Nephron (organoid): ENCODE measurements at regions not wholly inside any gene's neighbourhood (a gene's known extent, or its start where the extent isn't known, plus 50 kb on each side); places are given as distances from the start of the nearest gene placed in this dataset.

ENCODE experiments used
- H3K27ac Mint-ChIP-seq, 3 experiments: 2 replicates each; pipeline ENCODE4 v1.8.0; 2020; ENCODE audit warnings: mixed read lengths in 3 of 3, mild to moderate bottlenecking in 2 of 3, moderate library complexity in 1 of 3
- H3K27me3 Mint-ChIP-seq: 2 replicates; pipeline ENCODE4 v1.8.0; 2021; ENCODE audit warnings: low read depth, mild to moderate bottlenecking, moderate library complexity, mixed read lengths
- H3K36me3 Mint-ChIP-seq: 2 replicates; pipeline ENCODE4 v1.8.0; 2020; ENCODE audit warnings: low read depth, mixed read lengths
- H3K4me1 Mint-ChIP-seq: 2 replicates; pipeline ENCODE4 v1.8.0; 2020; ENCODE audit warnings: mixed read lengths
- H3K4me3 Mint-ChIP-seq, 3 experiments: 2 replicates each; pipeline ENCODE4 v1.8.0; 2020; ENCODE audit warnings: mild to moderate bottlenecking in 3 of 3, mixed read lengths in 3 of 3, moderate library complexity in 2 of 3
- H3K9me3 Mint-ChIP-seq: 2 replicates; pipeline ENCODE4 v1.8.0; 2020; ENCODE audit warnings: mixed read lengths
- TF ChIP-seq, protein P1 (sequence below), 3 experiments: fragments of 200-600 bp; sonication (generic); IDR thresholded peaks; one replicate each; pipeline ENCODE4 v1.5.0; 2021; ENCODE audit warnings: antibody characterized with exemption in 3 of 3; ENCODE audit not compliant: unreplicated experiment in 3 of 3

DNA sequence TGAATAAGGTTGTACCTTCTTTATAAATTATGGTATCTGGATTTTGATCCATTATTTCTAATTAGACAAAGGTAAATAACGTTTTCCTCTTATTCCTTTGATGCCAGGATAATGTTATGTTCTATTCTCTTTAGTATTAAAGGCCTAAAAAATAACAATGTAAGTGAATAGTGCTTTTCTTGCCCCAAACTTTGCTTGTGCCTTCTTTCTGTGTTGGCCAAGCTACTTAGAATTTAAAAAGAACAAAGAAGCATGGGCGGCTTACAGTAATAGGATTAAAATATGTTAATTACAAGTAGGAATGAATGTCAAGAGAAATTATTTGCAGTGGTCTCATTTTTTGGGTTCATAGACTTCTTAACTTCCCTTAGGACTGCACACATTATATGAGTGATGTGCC lies 105.0 kb upstream of the FSIP2 start:
- TF ChIP-seq, protein P1, sequence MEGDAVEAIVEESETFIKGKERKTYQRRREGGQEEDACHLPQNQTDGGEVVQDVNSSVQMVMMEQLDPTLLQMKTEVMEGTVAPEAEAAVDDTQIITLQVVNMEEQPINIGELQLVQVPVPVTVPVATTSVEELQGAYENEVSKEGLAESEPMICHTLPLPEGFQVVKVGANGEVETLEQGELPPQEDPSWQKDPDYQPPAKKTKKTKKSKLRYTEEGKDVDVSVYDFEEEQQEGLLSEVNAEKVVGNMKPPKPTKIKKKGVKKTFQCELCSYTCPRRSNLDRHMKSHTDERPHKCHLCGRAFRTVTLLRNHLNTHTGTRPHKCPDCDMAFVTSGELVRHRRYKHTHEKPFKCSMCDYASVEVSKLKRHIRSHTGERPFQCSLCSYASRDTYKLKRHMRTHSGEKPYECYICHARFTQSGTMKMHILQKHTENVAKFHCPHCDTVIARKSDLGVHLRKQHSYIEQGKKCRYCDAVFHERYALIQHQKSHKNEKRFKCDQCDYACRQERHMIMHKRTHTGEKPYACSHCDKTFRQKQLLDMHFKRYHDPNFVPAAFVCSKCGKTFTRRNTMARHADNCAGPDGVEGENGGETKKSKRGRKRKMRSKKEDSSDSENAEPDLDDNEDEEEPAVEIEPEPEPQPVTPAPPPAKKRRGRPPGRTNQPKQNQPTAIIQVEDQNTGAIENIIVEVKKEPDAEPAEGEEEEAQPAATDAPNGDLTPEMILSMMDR (IDR thresholded peaks at IDR 0.05; ENCODE audit: unreplicated experiment in 3 of 3), result no peak
- H3K27ac Mint-ChIP-seq, result no peak overlapping the region
- no peaks in the 10 kb centered on the region for H3K27me3 Mint-ChIP-seq
- H3K4me1 Mint-ChIP-seq, result no peaks in the 10 kb centered on the region
- no peaks in the 10 kb centered on the region for H3K9me3 Mint-ChIP-seq
- no peaks in the 10 kb centered on the region for H3K36me3 Mint-ChIP-seq
- H3K4me3 Mint-ChIP-seq, result no peak overlapping the region

DNA sequence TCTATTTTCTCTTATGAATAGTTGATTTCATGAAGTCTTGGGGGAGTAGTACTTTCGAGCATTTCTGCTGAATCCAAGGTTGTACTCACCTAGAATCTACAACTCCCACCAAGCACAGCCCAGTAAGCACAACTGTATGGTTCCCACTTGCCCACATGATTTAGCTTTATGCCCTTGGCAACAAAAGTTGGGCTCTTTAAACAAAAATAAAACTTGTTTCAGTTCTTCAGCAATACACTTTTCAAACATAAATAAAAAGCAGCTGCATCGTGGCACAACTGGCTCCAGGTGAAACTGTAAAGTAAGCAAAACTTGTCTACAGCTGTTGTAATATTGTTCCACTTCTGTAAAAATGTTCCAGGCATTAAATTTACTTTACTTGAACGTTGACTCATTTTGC lies 99.8 kb upstream of the FSIP2 start:
- H3K36me3 Mint-ChIP-seq, result no peaks in the 10 kb centered on the region
- H3K4me3 Mint-ChIP-seq, result no peak overlapping the region
- no peaks in the 10 kb centered on the region for H3K9me3 Mint-ChIP-seq
- TF ChIP-seq, protein P1 (IDR thresholded peaks at IDR 0.05; ENCODE audit: unreplicated experiment in 3 of 3), result no peak
- H3K27me3 Mint-ChIP-seq, result no peaks in the 10 kb centered on the region
- peaks cover 10% of the 10 kb centered on the region for H3K4me1 Mint-ChIP-seq
- no peak overlapping the region for H3K27ac Mint-ChIP-seq

- Mint-ChIP-seq H3K9me3 (no peaks in the 10 kb centered on the region), H3K4me3 (no peak overlapping the region), H3K27me3 (no peaks in the 10 kb centered on the region), H3K4me1 (peaks cover 24% of the 10 kb centered on the region), H3K27ac (no peak overlapping the region), H3K36me3 (no peaks in the 10 kb centered on the region)
- TF ChIP-seq, protein P1 (IDR thresholded peaks at IDR 0.05; ENCODE audit: unreplicated experiment in 3 of 3), result no peak
Measured at GRCh38 chr2:185640588-185640987, 98.0 kb upstream of the FSIP2 start.

DNA sequence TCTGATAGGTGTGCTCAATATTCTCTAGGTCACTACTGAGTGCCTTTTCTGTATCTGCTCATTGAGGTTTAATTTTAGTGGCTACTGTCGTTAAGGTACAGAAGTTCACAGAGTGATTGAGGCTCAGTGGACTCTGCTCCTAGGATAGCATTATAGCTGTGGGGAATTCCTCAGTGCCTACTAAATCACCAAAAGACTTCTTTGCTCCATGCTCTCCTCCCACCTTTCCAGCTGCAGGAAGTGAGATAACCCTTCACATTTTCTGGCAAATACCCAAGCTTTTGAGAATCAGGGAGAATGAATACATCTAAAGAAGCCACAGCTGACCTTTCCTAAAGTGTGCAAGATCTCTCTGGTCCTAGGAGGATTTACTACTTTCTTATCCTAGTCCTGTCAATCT lies 95.2 kb upstream of the FSIP2 start:
- Mint-ChIP-seq H3K4me1 (peaks cover 24% of the 10 kb centered on the region), H3K27ac (peak overlapping the region in 2 of 3 experiments; percentile 57 to 60), H3K27me3 (no peaks in the 10 kb centered on the region), H3K36me3 (no peaks in the 10 kb centered on the region), H3K4me3 (no peak overlapping the region), H3K9me3 (no peaks in the 10 kb centered on the region)
- TF ChIP-seq, protein P1 (IDR thresholded peaks at IDR 0.05; ENCODE audit: unreplicated experiment in 3 of 3), result no peak

- Mint-ChIP-seq H3K4me3 (no peak overlapping the region), H3K36me3 (no peaks in the 10 kb centered on the region)
Measured at GRCh38 chr2:185644828-185645227, 93.8 kb upstream of the FSIP2 start.

GRCh38 chr2:185645529-185645928 lies 93.1 kb upstream of the FSIP2 start:
- Mint-ChIP-seq H3K36me3 (no peaks in the 10 kb centered on the region), H3K9me3 (no peaks in the 10 kb centered on the region), H3K4me3 (no peak overlapping the region), H3K27me3 (no peaks in the 10 kb centered on the region), H3K27ac (peak overlapping the region in 1 of 3 experiments; percentile 60), H3K4me1 (peaks cover 24% of the 10 kb centered on the region)
- TF ChIP-seq, protein P1 (IDR thresholded peaks at IDR 0.05; ENCODE audit: unreplicated experiment in 3 of 3), result no peak

More at GRCh38 chr2:185644828-185645227, 93.8 kb upstream of the FSIP2 start:
- H3K27me3 Mint-ChIP-seq, result no peaks in the 10 kb centered on the region
- TF ChIP-seq, protein P1 (IDR thresholded peaks at IDR 0.05; ENCODE audit: unreplicated experiment in 3 of 3), result no peak
- H3K4me1 Mint-ChIP-seq, result peaks cover 24% of the 10 kb centered on the region
- H3K27ac Mint-ChIP-seq, result peak overlapping the region; percentile 6 to 60 (median 33)
- no peaks in the 10 kb centered on the region for H3K9me3 Mint-ChIP-seq
